ENCODE measurements at regions not wholly inside any gene's neighbourhood (a gene's known extent, or its start where the extent isn't known, plus 50 kb on each side); places are given as distances from the start of the nearest gene placed in this dataset.
"Not testable (repeated sequence)": the region's sequence is repeated elsewhere in the genome, so short reads cannot be mapped to it uniquely, and the experiment has no call there.

- DNase-seq (ENCODE audit: low spot score): no peak
These were observed 790.4 kb downstream of the EPHA4 start for GRCh38 chr2:220781622-220782241.

- no peak for DNase-seq (ENCODE audit: low spot score)
These were observed 789.4 kb downstream of the EPHA4 start for GRCh38 chr2:220782609-220783113.

GRCh38 chr2:220783671-220784070, 788.4 kb downstream of the EPHA4 start:
- DNase-seq (ENCODE audit: low spot score): no peak

- no peak for DNase-seq (ENCODE audit: low spot score)
These were observed 786.9 kb downstream of the EPHA4 start for GRCh38 chr2:220785178-220785577.

- no peak for DNase-seq (ENCODE audit: low spot score)
These were observed 785.9 kb downstream of the EPHA4 start for GRCh38 chr2:220786216-220786615.

DNA sequence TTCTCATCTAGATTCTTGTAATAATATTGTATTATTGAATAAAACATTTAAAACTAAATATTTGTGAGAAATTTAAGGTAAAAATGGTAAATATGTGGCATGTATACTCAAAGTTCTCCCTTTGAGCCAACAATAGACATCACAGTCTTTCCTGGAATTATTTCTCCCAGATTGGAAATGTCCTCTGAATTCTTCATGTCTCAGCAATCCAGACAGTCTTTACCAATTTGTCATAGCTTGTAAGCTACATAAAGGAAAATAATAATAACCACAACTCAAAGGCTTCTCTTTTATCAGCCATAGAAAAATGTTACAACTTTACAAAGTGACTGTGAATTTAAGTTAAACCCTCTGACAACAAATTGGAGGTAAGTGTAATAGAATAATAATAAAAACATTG, 784.9 kb downstream of the EPHA4 start:
- no peak for DNase-seq (ENCODE audit: low spot score)

GRCh38 chr2:220789961-220790360, 782.1 kb downstream of the EPHA4 start:
- DNase-seq (ENCODE audit: low spot score): no peak

GRCh38 chr2:220795705-220796104, 776.4 kb downstream of the EPHA4 start:
- DNase-seq (ENCODE audit: low spot score): no peak

DNA sequence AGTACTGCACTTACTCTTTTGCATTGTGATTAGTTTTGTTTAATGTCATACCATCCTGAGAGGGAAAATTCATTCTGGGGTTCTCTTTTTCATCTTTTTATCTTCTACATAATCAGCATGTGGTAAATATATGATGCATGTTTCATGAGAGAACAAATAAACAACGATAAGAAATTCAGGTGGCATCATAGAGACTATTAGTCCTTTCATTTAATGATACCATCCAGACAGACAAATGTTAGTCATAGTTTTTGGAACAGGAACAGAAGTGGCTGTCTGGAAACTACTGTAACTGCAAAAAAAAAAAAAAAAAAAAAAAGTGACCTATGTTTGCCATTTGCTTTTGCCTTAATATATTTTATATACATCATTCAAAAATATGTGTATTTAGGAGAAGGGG, 761.0 kb downstream of the EPHA4 start:
- no peak for DNase-seq (ENCODE audit: low spot score)

DNA sequence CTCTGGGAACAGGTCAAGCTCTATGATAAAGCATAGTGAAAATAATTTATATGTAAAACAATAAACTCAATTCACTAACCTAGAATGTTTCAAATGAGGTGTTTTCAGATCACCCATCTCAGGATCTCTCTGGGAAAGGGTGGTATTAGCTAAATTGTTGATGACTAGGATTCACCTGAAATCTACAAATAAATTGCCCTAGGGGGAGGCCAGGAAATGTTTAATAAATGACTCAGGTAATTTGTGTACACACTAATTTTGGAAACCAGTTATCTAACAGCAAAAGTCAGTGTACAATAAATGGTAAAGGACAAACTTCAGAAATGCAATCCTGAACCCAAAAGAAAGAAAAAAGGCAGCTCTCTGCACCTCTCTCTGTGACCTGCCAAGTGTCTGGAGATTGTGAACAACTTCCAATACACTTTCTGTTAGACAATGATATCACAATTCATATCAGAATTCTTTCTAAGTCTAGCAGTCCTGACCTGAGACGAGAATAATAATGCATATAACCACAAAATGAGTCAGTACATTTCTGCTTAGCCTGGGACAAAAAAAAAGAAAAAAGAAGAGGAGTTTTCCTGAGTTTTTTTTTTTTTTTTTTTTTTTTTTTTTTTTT, 760.0 kb downstream of the EPHA4 start:
- DNase-seq (ENCODE audit: low spot score): no peak

DNA sequence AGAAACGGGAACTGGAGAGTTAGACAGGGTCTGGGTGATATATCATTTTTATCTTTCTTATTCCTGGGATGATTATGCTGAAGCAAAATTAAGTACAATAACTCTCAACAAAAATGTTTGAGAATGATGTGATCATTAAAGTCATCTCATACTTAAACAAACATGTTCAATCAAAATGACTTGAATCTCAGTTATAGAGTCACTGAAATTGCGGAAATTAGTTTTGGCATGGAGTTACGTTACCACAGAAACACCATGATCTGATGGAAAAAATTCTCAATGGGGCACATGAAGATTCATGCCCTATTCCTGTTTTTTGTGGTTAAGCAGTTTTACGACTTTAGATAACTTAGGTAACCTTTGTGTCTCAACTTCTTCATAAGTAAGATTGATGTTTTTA, 757.7 kb downstream of the EPHA4 start:
- DNase-seq (ENCODE audit: low spot score): no peak

DNA sequence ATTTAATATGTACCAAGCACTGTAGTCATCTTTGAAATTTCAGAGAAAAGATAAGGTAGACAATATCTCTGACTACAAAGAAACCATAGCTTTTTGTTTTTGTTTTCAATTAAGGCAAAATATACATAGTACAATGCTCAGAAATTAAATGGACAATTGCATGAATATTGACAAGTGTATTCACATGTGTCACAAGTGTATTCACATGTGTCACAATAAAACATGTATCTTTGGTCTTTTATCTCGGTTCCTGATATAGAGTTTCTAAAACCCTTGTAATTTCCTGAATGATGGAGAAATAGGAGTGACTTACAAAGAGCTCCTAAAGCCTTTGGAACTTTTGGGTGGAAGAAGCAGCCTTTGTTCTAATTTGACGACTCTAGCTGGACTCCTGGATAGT, 756.4 kb downstream of the EPHA4 start:
- no peak for DNase-seq (ENCODE audit: low spot score)

- DNase-seq (ENCODE audit: low spot score): no peak
These were observed 750.4 kb downstream of the EPHA4 start for GRCh38 chr2:220821683-220822082.

- not testable (repeated sequence) for DNase-seq (ENCODE audit: low spot score)
These were observed 748.5 kb downstream of the EPHA4 start for GRCh38 chr2:220823590-220823989.

GRCh38 chr2:220833446-220833845, 738.7 kb downstream of the EPHA4 start:
- no peak for DNase-seq (ENCODE audit: low spot score)

GRCh38 chr2:220835583-220835982, 736.5 kb downstream of the EPHA4 start:
- no peak for DNase-seq (ENCODE audit: low spot score)

GRCh38 chr2:220837226-220837625, 734.9 kb downstream of the EPHA4 start:
- no peak for DNase-seq (ENCODE audit: low spot score)

DNA sequence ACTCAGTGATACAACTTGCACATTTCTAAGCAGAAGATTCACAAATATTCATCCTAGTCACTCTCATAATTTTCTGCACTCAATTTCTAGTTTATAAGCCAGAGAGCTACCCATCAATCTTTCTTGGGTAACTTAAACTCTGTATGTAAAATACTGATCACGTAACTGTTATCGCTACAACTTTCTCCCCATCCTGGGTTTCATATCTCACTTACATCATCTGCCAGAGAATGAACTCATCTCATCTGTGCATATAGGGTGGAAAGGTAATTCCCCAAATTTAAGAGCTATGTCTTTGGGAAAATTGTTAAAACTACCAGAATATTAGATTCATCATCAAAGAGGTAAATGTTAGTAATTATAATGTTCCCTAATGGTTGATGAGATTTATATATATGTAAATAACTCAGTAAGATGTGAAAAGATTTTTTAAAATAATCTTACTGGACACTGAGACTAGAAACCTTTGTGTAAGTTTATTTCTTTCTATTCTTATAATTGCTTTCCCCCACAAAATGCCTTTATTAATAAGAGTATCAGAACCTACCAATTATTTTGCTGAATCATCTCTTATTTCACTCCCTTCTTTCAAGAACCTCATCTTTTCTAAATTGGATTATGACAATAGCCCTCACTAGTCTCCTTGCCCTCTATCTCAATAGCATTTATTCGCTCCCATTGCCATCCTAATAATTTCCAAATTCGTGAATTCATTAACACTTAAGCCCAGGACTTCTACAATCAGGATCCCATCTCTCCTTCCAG, 729.0 kb downstream of the EPHA4 start:
- no peak for DNase-seq (ENCODE audit: low spot score)

DNA sequence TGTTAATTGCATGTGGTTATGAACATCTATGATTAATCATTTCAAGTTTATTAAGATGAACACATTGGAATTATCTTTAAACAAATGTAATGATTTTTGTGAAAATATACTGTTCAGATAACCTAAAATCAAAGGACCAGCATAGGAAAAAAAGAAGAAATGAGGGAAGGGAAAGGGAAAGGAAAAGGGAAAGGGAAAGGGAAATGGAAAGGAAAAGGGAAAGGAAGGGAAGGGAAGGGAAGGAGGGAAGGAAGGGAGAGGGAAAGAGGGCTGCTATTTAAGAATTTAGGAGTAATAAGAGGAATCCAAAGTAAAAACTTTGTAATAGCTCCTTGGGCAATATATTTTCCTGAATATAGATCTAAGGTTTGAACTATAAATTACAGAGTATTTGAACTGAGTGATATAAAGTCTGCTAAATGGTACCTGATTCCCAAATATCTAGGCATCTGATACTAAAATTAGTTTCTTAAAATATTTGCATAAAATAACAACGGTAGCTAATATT, 726.3 kb downstream of the EPHA4 start:
- no peak for DNase-seq (ENCODE audit: low spot score)

GRCh38 chr2:220847006-220847405, 725.1 kb downstream of the EPHA4 start:
- DNase-seq (ENCODE audit: low spot score): no peak

GRCh38 chr2:220847589-220847988, 724.5 kb downstream of the EPHA4 start:
- no peak for DNase-seq (ENCODE audit: low spot score)

- DNase-seq (ENCODE audit: low spot score): no peak
These were observed 722.7 kb downstream of the EPHA4 start for GRCh38 chr2:220849433-220849832.

DNA sequence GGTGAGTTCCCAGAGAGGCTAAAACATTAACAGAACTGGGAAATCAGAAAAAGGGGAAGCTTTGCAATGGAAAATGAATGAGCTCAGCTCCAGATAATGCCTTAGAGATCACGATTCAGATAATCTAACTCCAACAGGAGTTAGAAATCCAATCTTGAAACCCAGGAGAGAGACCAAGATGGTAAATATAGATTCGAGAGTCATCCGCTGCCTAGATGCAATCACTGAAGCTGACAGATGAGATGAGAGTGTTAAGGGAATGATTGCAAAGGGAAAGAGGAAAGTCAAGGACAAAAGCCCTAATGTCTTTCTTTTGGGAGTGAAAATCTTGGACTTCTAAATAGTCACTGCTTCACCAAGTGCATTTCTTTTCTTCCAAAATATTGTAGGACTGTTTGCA, 722.0 kb downstream of the EPHA4 start:
- DNase-seq (ENCODE audit: low spot score): no peak

Data from D341Med (cell line).